ENCODE measurements at regions not wholly inside any gene's neighbourhood (a gene's known extent, or its start where the extent isn't known, plus 50 kb on each side); places are given as distances from the start of the nearest gene placed in this dataset.

GRCh38 chr5:91638010-91638409 lies 254.9 kb upstream of the ARRDC3 start:
- Histone ChIP-seq H3K36me3 (ENCODE audit: control insufficient read depth, insufficient read depth, low read length) (no peaks in the 10 kb centered on the region), H3K27me3 (ENCODE audit: control insufficient read depth, insufficient read depth, low read length) (no peaks in the 10 kb centered on the region), H3K4me3 (ENCODE audit: low read depth, low read length) (no peak overlapping the region), H3K9me3 (ENCODE audit: control insufficient read depth, insufficient read depth, low read length) (no peaks in the 10 kb centered on the region), H3K27ac (ENCODE audit: low read depth, low read length) (no peak overlapping the region), H3K4me1 (ENCODE audit: control insufficient read depth, insufficient read depth, low read length) (peaks cover 13% of the 10 kb centered on the region; the same call in 1 of the 2 replicates), H3K9ac (ENCODE audit: low read depth, low read length) (no peak overlapping the region)

- peaks cover 13% of the 10 kb centered on the region; the same call in 1 of the 2 replicates for H3K4me1 ChIP-seq (ENCODE audit: control insufficient read depth, insufficient read depth, low read length)
- no peaks in the 10 kb centered on the region for H3K27me3 ChIP-seq (ENCODE audit: control insufficient read depth, insufficient read depth, low read length)
- no peak overlapping the region for H3K4me3 ChIP-seq (ENCODE audit: low read depth, low read length)
- no peaks in the 10 kb centered on the region for H3K36me3 ChIP-seq (ENCODE audit: control insufficient read depth, insufficient read depth, low read length)
- no peaks in the 10 kb centered on the region for H3K9me3 ChIP-seq (ENCODE audit: control insufficient read depth, insufficient read depth, low read length)
- H3K9ac ChIP-seq (ENCODE audit: low read depth, low read length): no peak overlapping the region
- H3K27ac ChIP-seq (ENCODE audit: low read depth, low read length): no peak overlapping the region
Observed at GRCh38 chr5:91635950-91636734, 253.0 kb upstream of the ARRDC3 start.

GRCh38 chr5:91632871-91633270 lies 249.8 kb upstream of the ARRDC3 start:
- no peaks in the 10 kb centered on the region for H3K27me3 ChIP-seq (ENCODE audit: control insufficient read depth, insufficient read depth, low read length)
- no peaks in the 10 kb centered on the region for H3K4me1 ChIP-seq (ENCODE audit: control insufficient read depth, insufficient read depth, low read length)
- H3K9ac ChIP-seq (ENCODE audit: low read depth, low read length): no peak overlapping the region
- no peak overlapping the region for H3K4me3 ChIP-seq (ENCODE audit: low read depth, low read length)
- no peak overlapping the region for H3K27ac ChIP-seq (ENCODE audit: low read depth, low read length)
- H3K36me3 ChIP-seq (ENCODE audit: control insufficient read depth, insufficient read depth, low read length): no peaks in the 10 kb centered on the region
- H3K9me3 ChIP-seq (ENCODE audit: control insufficient read depth, insufficient read depth, low read length): no peaks in the 10 kb centered on the region

- no peaks in the 10 kb centered on the region for H3K36me3 ChIP-seq (ENCODE audit: control insufficient read depth, insufficient read depth, low read length)
- H3K27ac ChIP-seq (ENCODE audit: low read depth, low read length): no peak overlapping the region
- no peaks in the 10 kb centered on the region for H3K9me3 ChIP-seq (ENCODE audit: control insufficient read depth, insufficient read depth, low read length)
- no peak overlapping the region for H3K9ac ChIP-seq (ENCODE audit: low read depth, low read length)
- no peaks in the 10 kb centered on the region for H3K27me3 ChIP-seq (ENCODE audit: control insufficient read depth, insufficient read depth, low read length)
- no peaks in the 10 kb centered on the region for H3K4me1 ChIP-seq (ENCODE audit: control insufficient read depth, insufficient read depth, low read length)
- H3K4me3 ChIP-seq (ENCODE audit: low read depth, low read length): no peak overlapping the region
Observed at GRCh38 chr5:91611746-91612145, 228.6 kb upstream of the ARRDC3 start.

GRCh38 chr5:91607675-91608074 lies 224.6 kb upstream of the ARRDC3 start:
- Histone ChIP-seq H3K27ac (ENCODE audit: low read depth, low read length) (no peak overlapping the region), H3K9me3 (ENCODE audit: control insufficient read depth, insufficient read depth, low read length) (no peaks in the 10 kb centered on the region), H3K27me3 (ENCODE audit: control insufficient read depth, insufficient read depth, low read length) (no peaks in the 10 kb centered on the region), H3K9ac (ENCODE audit: low read depth, low read length) (no peak overlapping the region), H3K36me3 (ENCODE audit: control insufficient read depth, insufficient read depth, low read length) (no peaks in the 10 kb centered on the region), H3K4me1 (ENCODE audit: control insufficient read depth, insufficient read depth, low read length) (no peaks in the 10 kb centered on the region), H3K4me3 (ENCODE audit: low read depth, low read length) (no peak overlapping the region)

GRCh38 chr5:91599863-91600262 lies 216.7 kb upstream of the ARRDC3 start:
- Histone ChIP-seq H3K9ac (ENCODE audit: low read depth, low read length) (no peak overlapping the region), H3K36me3 (ENCODE audit: control insufficient read depth, insufficient read depth, low read length) (no peaks in the 10 kb centered on the region), H3K4me3 (ENCODE audit: low read depth, low read length) (no peak overlapping the region), H3K9me3 (ENCODE audit: control insufficient read depth, insufficient read depth, low read length) (no peaks in the 10 kb centered on the region), H3K27ac (ENCODE audit: low read depth, low read length) (no peak overlapping the region), H3K4me1 (ENCODE audit: control insufficient read depth, insufficient read depth, low read length) (no peaks in the 10 kb centered on the region), H3K27me3 (ENCODE audit: control insufficient read depth, insufficient read depth, low read length) (no peaks in the 10 kb centered on the region)

- H3K36me3 ChIP-seq (ENCODE audit: control insufficient read depth, insufficient read depth, low read length): no peaks in the 10 kb centered on the region
- no peaks in the 10 kb centered on the region for H3K4me1 ChIP-seq (ENCODE audit: control insufficient read depth, insufficient read depth, low read length)
Observed at GRCh38 chr5:91598216-91598615, 215.1 kb upstream of the ARRDC3 start.

GRCh38 chr5:91595424-91595823 lies 212.3 kb upstream of the ARRDC3 start:
- no peaks in the 10 kb centered on the region for H3K36me3 ChIP-seq (ENCODE audit: control insufficient read depth, insufficient read depth, low read length)
- no peak overlapping the region for H3K4me3 ChIP-seq (ENCODE audit: low read depth, low read length)
- H3K27me3 ChIP-seq (ENCODE audit: control insufficient read depth, insufficient read depth, low read length): no peaks in the 10 kb centered on the region
- no peak overlapping the region for H3K27ac ChIP-seq (ENCODE audit: low read depth, low read length)
- H3K9ac ChIP-seq (ENCODE audit: low read depth, low read length): no peak overlapping the region
- H3K4me1 ChIP-seq (ENCODE audit: control insufficient read depth, insufficient read depth, low read length): no peaks in the 10 kb centered on the region
- peaks cover 28% of the 10 kb centered on the region for H3K9me3 ChIP-seq (ENCODE audit: control insufficient read depth, insufficient read depth, low read length)

More at GRCh38 chr5:91598216-91598615, 215.1 kb upstream of the ARRDC3 start:
- peaks cover 11% of the 10 kb centered on the region; the same call in 1 of the 2 replicates for H3K9me3 ChIP-seq (ENCODE audit: control insufficient read depth, insufficient read depth, low read length)
- H3K27ac ChIP-seq (ENCODE audit: low read depth, low read length): no peak overlapping the region
- H3K27me3 ChIP-seq (ENCODE audit: control insufficient read depth, insufficient read depth, low read length): no peaks in the 10 kb centered on the region
- H3K9ac ChIP-seq (ENCODE audit: low read depth, low read length): no peak overlapping the region
- no peak overlapping the region for H3K4me3 ChIP-seq (ENCODE audit: low read depth, low read length)

GRCh38 chr5:91591076-91591475 lies 208.0 kb upstream of the ARRDC3 start:
- Histone ChIP-seq H3K9ac (ENCODE audit: low read depth, low read length) (no peak overlapping the region), H3K4me1 (ENCODE audit: control insufficient read depth, insufficient read depth, low read length) (no peaks in the 10 kb centered on the region), H3K27ac (ENCODE audit: low read depth, low read length) (no peak overlapping the region), H3K9me3 (ENCODE audit: control insufficient read depth, insufficient read depth, low read length) (peaks cover 49% of the 10 kb centered on the region), H3K4me3 (ENCODE audit: low read depth, low read length) (no peak overlapping the region), H3K36me3 (ENCODE audit: control insufficient read depth, insufficient read depth, low read length) (no peaks in the 10 kb centered on the region), H3K27me3 (ENCODE audit: control insufficient read depth, insufficient read depth, low read length) (no peaks in the 10 kb centered on the region)

GRCh38 chr5:91586232-91586631 lies 203.1 kb upstream of the ARRDC3 start:
- Histone ChIP-seq H3K36me3 (ENCODE audit: control insufficient read depth, insufficient read depth, low read length) (no peaks in the 10 kb centered on the region), H3K4me3 (ENCODE audit: low read depth, low read length) (no peak overlapping the region), H3K27me3 (ENCODE audit: control insufficient read depth, insufficient read depth, low read length) (no peaks in the 10 kb centered on the region), H3K9me3 (ENCODE audit: control insufficient read depth, insufficient read depth, low read length) (peaks cover 28% of the 10 kb centered on the region), H3K9ac (ENCODE audit: low read depth, low read length) (no peak overlapping the region), H3K4me1 (ENCODE audit: control insufficient read depth, insufficient read depth, low read length) (no peaks in the 10 kb centered on the region), H3K27ac (ENCODE audit: low read depth, low read length) (no peak overlapping the region)

GRCh38 chr5:91584352-91584751 lies 201.2 kb upstream of the ARRDC3 start:
- no peaks in the 10 kb centered on the region for H3K27me3 ChIP-seq (ENCODE audit: control insufficient read depth, insufficient read depth, low read length)
- H3K4me3 ChIP-seq (ENCODE audit: low read depth, low read length): no peak overlapping the region
- no peaks in the 10 kb centered on the region for H3K36me3 ChIP-seq (ENCODE audit: control insufficient read depth, insufficient read depth, low read length)
- H3K9me3 ChIP-seq (ENCODE audit: control insufficient read depth, insufficient read depth, low read length): peaks cover 12% of the 10 kb centered on the region
- no peaks in the 10 kb centered on the region for H3K4me1 ChIP-seq (ENCODE audit: control insufficient read depth, insufficient read depth, low read length)
- no peak overlapping the region for H3K27ac ChIP-seq (ENCODE audit: low read depth, low read length)
- H3K9ac ChIP-seq (ENCODE audit: low read depth, low read length): no peak overlapping the region

Measured in HUES48 (cell line).